H7 (cell line): ENCODE measurements at regions not wholly inside any gene's neighbourhood (a gene's known extent, or its start where the extent isn't known, plus 50 kb on each side); places are given as distances from the start of the nearest gene placed in this dataset.

Experiments used
- DNase-seq: peaks from one replicate; pipeline ENCODE4 v3.0.0; 2012
- H3K27me3 ChIP-seq: 2 replicates; pipeline ENCODE4 v1.6.0; 2011; ENCODE audit warnings: mild to moderate bottlenecking, low read length; ENCODE audit not compliant: control insufficient read depth, insufficient read depth
- H3K36me3 ChIP-seq: replicated peaks from 2 replicates; pipeline ENCODE4 v1.5.1; 2011; ENCODE audit warnings: low read length; ENCODE audit not compliant: control insufficient read depth, insufficient read depth
- H3K4me3 ChIP-seq: 2 replicates; pipeline ENCODE4 v1.5.1; 2011; ENCODE audit warnings: low read depth, mild to moderate bottlenecking, control low read depth, low read length, moderate library complexity; ENCODE audit not compliant: insufficient read depth

DNA sequence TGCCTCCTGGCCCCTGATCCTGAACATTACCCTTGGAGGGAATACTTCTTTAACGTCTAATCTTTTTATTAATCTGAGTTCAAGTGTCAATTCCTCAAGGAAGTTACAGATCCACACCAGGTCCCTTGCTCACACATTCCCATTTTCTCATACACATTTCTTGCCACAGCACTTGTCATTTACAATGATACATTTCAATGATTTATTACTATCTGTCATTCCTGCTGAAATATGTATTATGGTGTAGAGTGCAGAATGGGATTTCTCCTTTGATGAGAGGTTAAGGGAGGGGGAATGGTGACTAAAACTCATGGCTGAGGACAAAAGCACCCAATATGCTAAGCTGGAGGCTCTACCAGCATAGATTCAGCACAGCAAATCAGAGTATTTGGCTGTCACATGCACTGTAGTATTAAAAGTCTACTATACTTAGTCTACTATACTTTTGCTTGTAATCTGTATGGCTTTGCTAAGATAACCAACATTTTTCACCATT, 982.5 kb downstream of the TTLL7 start:
- no peak overlapping the region for H3K4me3 ChIP-seq
- no peaks in the 10 kb centered on the region for H3K36me3 ChIP-seq
- H3K27me3 ChIP-seq = no peaks in the 10 kb centered on the region
- DNase-seq = no peak

- H3K36me3 ChIP-seq = no peaks in the 10 kb centered on the region
- H3K4me3 ChIP-seq = no peak overlapping the region
- no peak for DNase-seq
- no peaks in the 10 kb centered on the region for H3K27me3 ChIP-seq
Observed at GRCh38 chr1:83015163-83015562, 983.8 kb downstream of the TTLL7 start.

DNA sequence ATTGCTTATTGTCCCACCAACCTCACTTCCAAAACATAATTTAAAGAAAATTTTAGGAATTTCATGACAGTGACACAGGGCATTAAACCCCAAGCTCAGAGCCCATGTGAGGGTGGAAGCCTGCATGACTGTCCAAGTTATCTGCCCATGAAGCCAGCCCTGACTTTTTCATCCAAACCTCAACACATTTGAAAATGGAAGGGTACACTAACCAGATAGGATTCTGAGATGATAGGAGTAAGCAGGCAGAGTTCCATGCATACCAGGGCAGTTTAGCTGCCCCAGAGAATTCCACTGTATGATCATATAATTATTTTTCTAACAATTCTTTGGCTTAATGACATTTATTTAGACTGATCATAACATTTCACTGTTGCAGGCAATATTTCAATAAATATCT, 986.0 kb downstream of the TTLL7 start:
- Histone ChIP-seq H3K27me3 (no peaks in the 10 kb centered on the region), H3K4me3 (no peak overlapping the region), H3K36me3 (no peaks in the 10 kb centered on the region)
- no peak for DNase-seq

GRCh38 chr1:83011265-83011664, 987.7 kb downstream of the TTLL7 start:
- DNase-seq = no peak
- no peaks in the 10 kb centered on the region for H3K27me3 ChIP-seq
- no peaks in the 10 kb centered on the region for H3K36me3 ChIP-seq
- H3K4me3 ChIP-seq = no peak overlapping the region

- no peaks in the 10 kb centered on the region for H3K27me3 ChIP-seq
- no peaks in the 10 kb centered on the region for H3K36me3 ChIP-seq
- DNase-seq = no peak
Observed at GRCh38 chr1:83006271-83006670, 992.7 kb downstream of the TTLL7 start.

DNA sequence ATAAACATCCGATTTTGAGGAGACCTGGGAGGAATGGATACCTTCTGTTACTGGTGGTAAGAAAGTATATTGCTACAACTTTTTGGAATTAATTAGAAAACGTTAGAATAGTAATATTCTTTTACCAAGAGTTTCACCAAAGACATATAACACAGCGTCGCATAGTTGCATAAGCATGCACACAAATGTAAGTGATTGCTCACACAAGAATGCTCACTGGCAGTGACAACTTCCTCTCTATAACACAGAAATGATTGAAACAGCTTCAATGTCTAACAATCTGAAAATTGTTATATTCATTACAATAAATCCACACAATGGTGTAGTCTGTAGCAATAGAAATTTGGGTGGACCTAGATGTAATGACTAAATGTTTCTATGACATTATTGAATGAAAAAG, 998.6 kb downstream of the TTLL7 start:
- no peak for DNase-seq
- Histone ChIP-seq H3K27me3 (no peaks in the 10 kb centered on the region), H3K36me3 (no peaks in the 10 kb centered on the region), H3K4me3 (no peak overlapping the region)

More at GRCh38 chr1:83006271-83006670, 992.7 kb downstream of the TTLL7 start:
- H3K4me3 ChIP-seq = no peak overlapping the region

DNA sequence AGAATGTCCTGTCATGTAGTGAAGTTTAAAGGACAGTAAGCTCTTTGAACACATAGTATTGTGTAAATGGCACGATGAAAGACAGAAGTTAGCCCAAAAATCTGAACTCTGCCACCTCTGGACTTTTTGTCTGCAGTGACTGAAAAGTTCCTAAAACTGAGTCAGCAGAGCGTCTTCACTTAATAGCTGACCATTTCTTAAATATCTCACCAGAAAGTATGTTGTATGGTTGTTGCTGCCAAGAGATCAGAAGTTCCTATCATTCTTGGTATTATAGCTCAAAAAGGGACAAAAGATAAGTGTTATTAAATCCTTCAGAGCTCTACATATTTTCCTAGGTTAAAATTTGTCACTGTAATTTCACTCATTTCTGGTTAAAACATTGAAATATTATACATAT, 1003.0 kb downstream of the TTLL7 start:
- no peak overlapping the region for H3K4me3 ChIP-seq
- H3K36me3 ChIP-seq = no peaks in the 10 kb centered on the region
- no peak for DNase-seq
- no peaks in the 10 kb centered on the region for H3K27me3 ChIP-seq

DNA sequence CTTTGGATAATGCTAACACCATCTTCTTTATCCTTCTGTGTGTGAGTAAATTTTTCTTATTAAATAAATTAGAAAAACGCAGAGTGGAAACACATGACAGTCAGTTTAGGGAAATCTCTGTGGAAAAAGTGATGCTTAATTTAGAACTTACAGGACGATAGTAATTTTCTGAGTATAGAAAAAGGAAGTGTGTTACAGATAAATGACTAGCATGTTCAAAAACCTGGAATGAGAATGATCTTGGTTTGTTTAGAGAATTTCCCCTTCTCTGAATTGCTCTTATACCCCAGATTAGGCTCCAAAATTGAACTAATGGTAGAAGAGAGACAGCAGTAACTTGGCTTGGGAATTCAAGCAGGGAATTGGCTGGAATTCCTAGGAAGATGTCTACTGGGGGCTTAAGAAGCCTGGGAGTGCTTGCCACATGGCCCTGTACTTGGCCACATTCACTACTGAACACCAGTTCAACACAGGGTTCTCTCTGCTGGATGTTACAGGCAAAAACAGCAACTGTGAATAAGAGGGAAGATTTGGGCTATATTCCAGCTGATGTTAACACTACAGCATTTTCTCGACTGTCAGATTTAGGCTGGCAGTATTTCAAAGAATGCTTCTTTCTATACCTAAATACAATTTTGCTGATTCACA, 1004.2 kb downstream of the TTLL7 start:
- no peaks in the 10 kb centered on the region for H3K27me3 ChIP-seq
- no peak overlapping the region for H3K4me3 ChIP-seq
- no peaks in the 10 kb centered on the region for H3K36me3 ChIP-seq
- DNase-seq = no peak

- Histone ChIP-seq H3K27me3 (no peaks in the 10 kb centered on the region), H3K4me3 (no peak overlapping the region), H3K36me3 (no peaks in the 10 kb centered on the region)
- DNase-seq = no peak
Observed at GRCh38 chr1:82991569-82991968, 1007.4 kb downstream of the TTLL7 start.

GRCh38 chr1:82979593-82980236, 1019.2 kb downstream of the TTLL7 start:
- DNase-seq = no peak
- Histone ChIP-seq H3K27me3 (no peaks in the 10 kb centered on the region), H3K36me3 (no peaks in the 10 kb centered on the region), H3K4me3 (no peak overlapping the region)

- Histone ChIP-seq H3K27me3 (no peaks in the 10 kb centered on the region), H3K4me3 (no peak overlapping the region), H3K36me3 (no peaks in the 10 kb centered on the region)
- DNase-seq = no peak
Observed at GRCh38 chr1:82978461-82979324, 1020.2 kb downstream of the TTLL7 start.

- no peak for DNase-seq
- Histone ChIP-seq H3K27me3 (no peaks in the 10 kb centered on the region), H3K4me3 (no peak overlapping the region), H3K36me3 (no peaks in the 10 kb centered on the region)
Observed at GRCh38 chr1:82972841-82973553, 1025.9 kb downstream of the TTLL7 start.

DNA sequence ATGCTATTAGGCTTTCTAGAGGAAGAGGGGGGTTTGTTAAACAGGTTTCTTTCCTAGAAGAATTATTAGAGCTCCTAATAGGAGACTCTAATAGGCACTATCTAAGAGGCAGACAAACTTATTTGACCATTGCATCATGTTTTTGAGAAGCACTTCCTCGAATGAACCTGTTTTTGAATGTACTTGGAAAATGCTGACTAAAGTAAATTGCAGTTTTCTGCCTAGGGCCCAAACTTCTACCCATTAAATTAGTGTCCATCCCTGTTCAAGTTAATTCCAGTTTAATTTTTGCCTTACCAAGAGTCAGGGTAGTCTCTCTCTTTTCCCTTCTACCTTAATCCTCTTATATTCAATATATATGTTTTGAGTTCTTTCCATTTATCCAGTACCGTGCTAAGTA, 1029.6 kb downstream of the TTLL7 start:
- no peak for DNase-seq
- H3K27me3 ChIP-seq = no peaks in the 10 kb centered on the region
- no peak overlapping the region for H3K4me3 ChIP-seq
- H3K36me3 ChIP-seq = no peaks in the 10 kb centered on the region

DNA sequence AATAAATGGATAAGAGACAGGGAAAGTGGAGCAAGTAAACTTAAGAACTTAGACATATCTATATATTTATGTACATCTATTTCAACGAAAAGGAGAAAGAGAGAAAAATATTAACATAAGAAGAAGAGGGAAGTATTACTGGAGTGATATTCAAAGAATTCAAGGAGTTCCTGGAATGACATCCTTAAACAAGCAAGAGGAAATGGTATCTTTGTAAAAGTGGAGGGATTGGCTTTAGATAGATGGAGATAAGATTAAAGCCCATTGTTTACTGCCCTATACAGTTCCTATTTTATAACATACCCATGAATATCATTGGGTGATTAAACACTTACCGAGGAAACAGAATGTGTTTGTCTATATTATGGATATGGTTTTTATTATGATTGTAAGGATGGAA, 1036.3 kb downstream of the TTLL7 start:
- H3K36me3 ChIP-seq = no peaks in the 10 kb centered on the region
- H3K27me3 ChIP-seq = no peaks in the 10 kb centered on the region
- no peak overlapping the region for H3K4me3 ChIP-seq
- DNase-seq = no peak
